K562 (cell line): ENCODE measurements at regions not wholly inside any gene's neighbourhood (a gene's known extent, or its start where the extent isn't known, plus 50 kb on each side); places are given as distances from the start of the nearest gene placed in this dataset.

ENCODE experiments used
- ARHGAP35 ChIP-seq: fragments of 450-650 bp; IDR thresholded peaks from 2 replicates; pipeline ENCODE4 v1.6.1; 2018; ENCODE audit not compliant: partially characterized antibody
- ATF4 ChIP-seq: fragments of 450-650 bp; formaldehyde crosslinking; IDR thresholded peaks from 2 replicates; pipeline ENCODE4 v1.4.0; 2022; ENCODE audit warnings: mild to moderate bottlenecking, moderate library complexity
- BHLHE40 ChIP-seq: IDR thresholded peaks from 2 replicates; pipeline ENCODE4 v1.6.1; 2011; ENCODE audit warnings: low read length, improper control_type of control experiment
- CREM ChIP-seq: IDR thresholded peaks from 2 replicates; pipeline ENCODE4 v1.6.1; 2014; ENCODE audit warnings: antibody characterized with exemption, low read depth
- DIDO1 ChIP-seq: fragments of 450-650 bp; IDR thresholded peaks from 2 replicates; pipeline ENCODE4 v1.6.1; 2016; ENCODE audit warnings: low read depth, missing biosample characterization, missing genetic modification characterization
- DPF2 ChIP-seq: fragments of 450-650 bp; IDR thresholded peaks from 2 replicates; pipeline ENCODE4 v1.6.1; 2016
- EZH2 ChIP-seq: IDR thresholded peaks from 2 replicates; pipeline ENCODE4 v1.6.1; 2012; ENCODE audit warnings: low read depth, mild to moderate bottlenecking, inconsistent platforms, low read length, borderline replicate concordance
- GTF2E2 ChIP-seq: fragments of 200-800 bp; sonication (Bioruptor generic); IDR thresholded peaks from 2 replicates; pipeline ENCODE4 v1.6.1; 2016; ENCODE audit warnings: missing genetic modification characterization, missing compliant biosample characterization
- HINFP ChIP-seq: fragments of 450-650 bp; conservative IDR thresholded peaks from 2 replicates; pipeline ENCODE4 v1.6.1; 2016; ENCODE audit warnings: missing genetic modification characterization, low read depth, mild to moderate bottlenecking, control low read depth, missing compliant biosample characterization
- HLTF ChIP-seq: fragments of 450-650 bp; IDR thresholded peaks from 2 replicates; pipeline ENCODE4 v1.6.1; 2016
- KLF10 ChIP-seq: fragments of 250-450 bp; sonication (Bioruptor Pico); IDR thresholded peaks from 2 replicates; pipeline ENCODE4 v1.6.1; 2021; ENCODE audit warnings: matching md5 sums
- MAFF ChIP-seq: IDR thresholded peaks from 2 replicates; pipeline ENCODE4 v1.6.1; 2012; ENCODE audit warnings: low read length, improper control_type of control experiment
- NBN ChIP-seq: fragments of 450-650 bp; IDR thresholded peaks from 2 replicates; pipeline ENCODE4 v1.6.1; 2016; ENCODE audit warnings: low read depth, mild to moderate bottlenecking
- NELFE ChIP-seq: IDR thresholded peaks from 2 replicates; pipeline ENCODE4 v1.6.1; 2011; ENCODE audit warnings: mild to moderate bottlenecking; ENCODE audit not compliant: insufficient read depth, insufficient read length
- OTX1 ChIP-seq: fragments of 450-650 bp; formaldehyde crosslinking; IDR thresholded peaks from 2 replicates; pipeline ENCODE4 v1.4.0; 2022; ENCODE audit warnings: mild to moderate bottlenecking
- POLR2A ChIP-seq: fragments of 450-650 bp; conservative IDR thresholded peaks from 2 replicates; pipeline ENCODE4 v1.6.1; 2016
- RBFOX2 ChIP-seq: fragments of 200-400 bp; formaldehyde crosslinking; IDR thresholded peaks from 2 replicates; pipeline ENCODE4 v1.6.1; 2017; ENCODE audit warnings: low read depth, mild to moderate bottlenecking, low read length, moderate library complexity
- TFAP4 ChIP-seq: sonication (generic); formaldehyde crosslinking; IDR thresholded peaks from 2 replicates; pipeline ENCODE4 v1.8.0; 2022; ENCODE audit warnings: missing genetic modification reagents, mild to moderate bottlenecking, moderate library complexity, borderline replicate concordance
- ZBTB2 ChIP-seq: fragments of 450-650 bp; IDR thresholded peaks from 2 replicates; pipeline ENCODE4 v1.6.1; 2016; ENCODE audit warnings: antibody characterized with exemption
- ZBTB9 ChIP-seq: fragments of 450-650 bp; formaldehyde crosslinking; IDR thresholded peaks from 2 replicates; pipeline ENCODE4 v1.4.0; 2020; ENCODE audit warnings: mild to moderate bottlenecking, moderate library complexity
- ZNF239 ChIP-seq: fragments of 250-450 bp; sonication (Bioruptor Pico); IDR thresholded peaks from 2 replicates; pipeline ENCODE4 v1.4.0; 2020; ENCODE audit warnings: mild to moderate bottlenecking
- ZNF280A ChIP-seq: fragments of 450-650 bp; IDR thresholded peaks from 2 replicates; pipeline ENCODE4 v1.6.1; 2018; ENCODE audit warnings: mild to moderate bottlenecking, low read depth; ENCODE audit not compliant: partially characterized antibody
- ZNF3 ChIP-seq: fragments of 250-450 bp; sonication (Bioruptor Pico); IDR thresholded peaks from 2 replicates; pipeline ENCODE4 v1.5.0; 2021; ENCODE audit warnings: mild to moderate bottlenecking, moderate library complexity

GRCh38 chr1:181152892-181153633, 64.6 kb downstream of the IER5 start (continued):
- 0 out of 2 replicates have a peak, but pooled peaks have one; percentile 42 for TF ChIP-seq RBFOX2
- TF ChIP-seq MAFF: 0 out of 2 replicates have a peak, but pooled peaks have one; percentile 1
- TF ChIP-seq KLF10: no peak
- no peak for TF ChIP-seq ZNF280A
- peak; percentile 86 for TF ChIP-seq ZBTB2
- TF ChIP-seq DPF2: peak; percentile 99
- TF ChIP-seq BHLHE40: peak; percentile 92
- no peak for TF ChIP-seq POLR2A
- TF ChIP-seq EZH2: no peak
- TF ChIP-seq NELFE: no peak
- TF ChIP-seq TFAP4 (CRISPR knock-in tag): peak; percentile 100
- TF ChIP-seq DIDO1 (tag): no peak
- peak; percentile 89 for TF ChIP-seq CREM
- TF ChIP-seq NBN: peak; percentile 98
- peak; percentile 82 for TF ChIP-seq ZNF239 (CRISPR knock-in tag)
- TF ChIP-seq OTX1 (CRISPR knock-in tag): peak; percentile 79; the same call in 1 of the 2 replicates
- TF ChIP-seq HINFP (tag): no peak
- TF ChIP-seq ARHGAP35: no peak
- TF ChIP-seq HLTF: peak; percentile 92
- no peak for TF ChIP-seq GTF2E2 (tag)
- peak; percentile 74; the same call in 1 of the 2 replicates for TF ChIP-seq ATF4 (CRISPR knock-in tag)
- peak; percentile 94 for TF ChIP-seq ZBTB9 (CRISPR knock-in tag)
- no peak for TF ChIP-seq ZNF3 (CRISPR knock-in tag)
